Fibroblast of skin of right biceps (primary cell): ENCODE measurements at regions not wholly inside any gene's neighbourhood (a gene's known extent, or its start where the extent isn't known, plus 50 kb on each side); places are given as distances from the start of the nearest gene placed in this dataset.

Experiments used
- DNase-seq: peaks from one replicate; pipeline ENCODE4 v3.0.0-alpha.2; 2013

DNA sequence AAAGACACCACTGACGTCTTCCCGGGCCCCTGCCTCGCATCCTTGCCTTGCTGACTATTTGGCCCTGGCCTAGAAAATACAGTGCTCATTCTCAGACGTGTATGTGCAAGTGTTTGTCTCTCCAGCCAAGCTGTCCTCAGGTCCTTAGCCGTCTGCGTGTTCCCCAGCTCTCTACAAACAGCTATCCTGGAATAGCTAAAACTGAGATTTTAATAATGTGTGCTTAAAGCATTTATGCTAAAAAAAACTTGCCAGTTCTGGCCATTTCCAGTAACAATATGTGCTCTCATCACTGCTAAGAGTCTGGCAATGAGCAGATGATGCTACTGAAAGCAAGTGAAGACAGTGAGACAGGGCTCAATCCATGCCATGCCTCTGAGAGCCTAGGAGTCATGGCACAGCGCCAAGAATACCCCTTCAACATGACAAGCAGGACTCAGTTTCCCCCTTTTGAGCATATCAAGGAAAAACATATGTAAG lies 55.7 kb downstream of the IRF2BP2 start:
- DNase-seq: peak; percentile 19

- peak; percentile 97 for DNase-seq
Measured at GRCh38 chr1:234553240-234554188, 56.5 kb downstream of the IRF2BP2 start.

- no peak for DNase-seq
Measured at GRCh38 chr1:234551032-234551378, 59.0 kb downstream of the IRF2BP2 start.

DNA sequence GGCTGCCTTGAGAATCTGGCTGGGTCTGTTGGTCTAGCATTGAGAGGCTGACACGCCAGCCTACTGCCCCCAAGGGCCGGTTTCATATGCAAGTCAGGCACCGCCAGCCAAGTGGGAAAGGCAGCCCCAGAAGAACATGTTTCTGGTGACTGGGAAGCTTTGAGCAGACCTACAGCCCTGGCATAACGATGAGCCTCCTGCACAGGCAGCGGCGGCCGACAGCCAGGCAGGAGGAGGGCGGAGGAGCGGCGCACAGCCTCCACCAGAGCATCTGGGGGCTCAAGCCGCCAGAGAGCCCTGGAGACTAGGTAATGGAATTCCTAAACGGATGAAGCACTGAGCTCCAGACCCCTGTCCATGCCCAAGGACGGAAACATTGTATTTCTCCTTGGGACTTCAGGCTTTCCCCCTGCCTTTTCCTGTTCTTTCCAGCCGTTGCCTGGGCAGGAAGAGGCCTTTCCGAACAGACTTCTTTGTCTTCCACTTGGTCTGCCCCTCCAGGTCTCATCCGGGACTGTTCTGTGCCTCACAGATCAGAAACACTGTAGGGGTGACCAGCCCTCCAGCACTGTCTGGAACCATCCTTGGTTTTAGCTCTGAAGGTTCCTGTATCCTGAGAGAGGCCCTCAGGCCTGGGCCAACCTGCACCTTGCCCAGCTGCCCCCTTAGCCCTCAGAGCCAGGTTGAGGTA lies 59.5 kb downstream of the IRF2BP2 start:
- DNase-seq: no peak

DNA sequence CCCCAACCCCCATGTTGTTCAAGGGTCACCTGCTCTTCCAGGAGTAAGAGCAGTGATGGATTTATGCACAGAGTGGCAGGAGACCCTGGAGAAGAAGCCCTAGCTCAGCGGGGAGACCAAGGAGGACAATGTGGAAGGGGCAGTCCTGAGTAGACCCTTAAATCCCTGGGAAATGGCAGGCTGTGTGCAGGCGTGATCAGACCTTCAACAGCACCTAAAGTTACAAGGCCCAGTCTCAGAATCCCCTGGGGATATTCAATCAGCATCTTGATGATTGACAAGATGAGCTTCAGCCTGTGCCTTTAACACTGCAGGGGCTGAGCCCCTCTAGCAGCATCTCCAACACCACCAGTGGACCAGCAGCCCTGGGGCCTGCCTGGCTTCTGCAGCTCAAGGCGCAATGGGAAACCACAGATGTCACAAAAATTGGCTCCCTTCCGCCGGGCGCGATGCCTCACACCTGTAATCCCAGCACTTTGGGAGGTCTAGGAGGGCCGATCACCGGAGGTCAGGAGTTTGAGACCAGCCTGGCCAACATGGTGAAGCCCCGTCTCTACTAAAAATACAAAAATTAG lies 60.4 kb downstream of the IRF2BP2 start:
- DNase-seq: no peak

GRCh38 chr1:234546890-234547788 lies 62.8 kb downstream of the IRF2BP2 start:
- no peak for DNase-seq

GRCh38 chr1:234546387-234546704 lies 63.6 kb downstream of the IRF2BP2 start:
- no peak for DNase-seq

DNA sequence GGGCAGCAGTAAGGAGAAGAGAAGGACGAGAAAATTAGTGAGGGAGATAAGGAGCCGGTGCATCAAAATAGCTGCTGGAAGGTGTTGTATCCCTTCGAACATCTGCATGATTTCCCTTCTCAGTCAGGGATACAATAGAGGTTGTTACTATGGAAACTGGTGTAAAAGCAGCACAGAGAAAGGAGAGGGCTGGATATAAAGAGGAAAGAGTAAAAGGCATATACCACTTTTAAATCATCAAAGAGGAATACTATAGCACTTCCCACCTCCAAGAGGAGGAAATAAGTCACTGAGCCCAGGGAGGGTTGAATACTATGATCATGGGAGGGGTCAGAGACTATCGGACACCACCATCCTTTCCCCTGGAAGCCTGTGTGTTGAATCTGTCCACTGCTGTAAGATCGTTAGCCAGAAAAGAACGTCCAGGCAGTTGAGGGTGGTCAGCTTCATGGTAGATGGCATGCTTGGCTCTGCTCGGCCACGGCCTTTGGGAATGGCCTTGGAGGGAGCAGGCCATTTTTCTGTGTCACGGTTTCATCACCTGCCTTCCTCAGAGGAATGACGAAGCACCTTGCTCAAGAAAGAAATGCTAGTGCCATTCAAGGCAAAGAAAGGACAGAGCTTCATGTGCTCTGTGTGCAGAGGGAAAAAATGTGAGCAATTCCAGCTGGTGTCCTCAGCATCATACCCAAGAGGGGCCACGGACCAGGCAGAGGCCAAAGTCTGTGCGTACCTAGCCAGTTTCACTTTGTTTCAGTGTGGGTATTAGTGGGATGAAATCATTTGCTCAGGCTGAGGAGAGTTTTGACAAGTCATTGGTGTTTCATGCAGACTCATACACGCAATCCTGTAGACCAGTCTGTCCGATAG lies 64.2 kb downstream of the IRF2BP2 start:
- no peak for DNase-seq

DNA sequence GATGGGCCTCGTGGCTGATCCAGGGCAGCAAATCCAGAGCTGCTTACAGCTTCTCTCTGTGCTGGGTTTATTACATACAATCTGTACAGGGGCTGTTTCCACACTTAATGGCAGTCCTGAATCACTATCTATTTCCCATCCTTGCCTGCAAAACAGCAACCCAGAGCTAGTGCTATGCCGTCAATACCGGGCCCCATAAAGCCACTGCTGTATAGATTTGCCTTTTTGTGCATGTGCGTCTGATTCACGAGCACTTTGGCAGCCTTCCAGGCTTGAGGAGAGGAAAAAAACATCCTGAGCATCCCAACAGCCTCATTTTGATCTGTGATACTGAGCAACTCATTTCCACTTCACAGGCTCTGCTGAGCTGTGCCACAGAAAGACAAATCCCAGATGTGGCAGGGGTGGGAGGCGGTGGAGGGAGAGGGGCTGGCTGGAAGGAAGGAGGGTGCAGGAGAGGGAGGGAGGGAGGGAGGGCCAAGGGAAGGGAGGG lies 65.2 kb upstream of the TARBP1 start:
- DNase-seq: peak; percentile 98

- DNase-seq: no peak
Measured at GRCh38 chr1:234543442-234544086, 64.6 kb upstream of the TARBP1 start.

GRCh38 chr1:234542211-234542850 lies 63.4 kb upstream of the TARBP1 start:
- DNase-seq: no peak

DNA sequence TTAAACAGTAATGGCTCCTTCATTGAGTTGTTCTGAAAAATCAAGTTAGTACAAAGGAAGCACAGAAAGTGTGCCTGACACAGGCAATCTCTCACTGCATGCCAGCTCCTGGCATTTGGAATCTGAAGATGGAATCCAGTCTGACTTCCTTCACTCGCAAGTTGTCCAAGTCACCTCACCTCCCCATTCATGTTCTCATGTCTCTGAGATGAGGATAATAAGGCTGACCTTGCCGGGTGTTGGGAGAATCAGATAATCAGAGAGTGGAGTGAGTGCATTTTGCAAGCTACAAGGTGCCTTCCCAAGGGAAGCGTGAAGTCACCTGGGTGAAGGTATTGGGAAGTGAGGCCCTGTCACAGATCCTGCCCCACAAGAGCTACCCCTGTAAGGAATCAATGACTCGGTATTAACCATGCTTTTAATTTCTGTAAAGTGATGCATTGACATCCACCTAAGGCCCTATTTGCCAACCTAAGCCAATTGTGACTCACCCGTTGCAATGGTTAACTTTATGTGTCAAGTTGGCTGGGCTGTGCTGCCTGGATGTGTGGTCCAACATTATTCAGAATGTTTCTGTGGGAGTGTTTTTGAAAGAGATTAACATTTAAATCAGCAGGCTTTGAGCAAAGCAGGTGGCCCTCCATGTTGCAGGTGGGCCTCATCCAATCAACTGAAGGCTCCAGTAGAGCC lies 62.5 kb upstream of the TARBP1 start:
- DNase-seq: peak; percentile 66

DNA sequence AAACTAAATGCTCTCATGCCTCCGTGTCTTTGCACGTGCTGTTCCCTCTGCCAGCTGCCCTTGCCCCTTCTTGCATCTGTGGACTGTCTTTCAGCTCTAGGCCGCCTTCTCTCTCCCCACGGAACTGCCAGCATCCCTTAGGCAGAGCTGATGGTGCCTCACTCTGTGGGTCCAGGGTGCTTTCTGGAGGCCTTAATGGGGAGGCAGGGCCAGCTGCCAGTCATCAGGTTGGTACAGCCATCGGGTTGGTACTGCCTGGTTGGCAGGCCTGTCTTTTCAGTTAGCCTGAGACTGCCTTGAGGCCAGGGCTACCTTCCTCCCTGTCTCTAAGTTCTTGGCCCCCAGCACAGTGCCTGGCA lies 61.4 kb upstream of the TARBP1 start:
- DNase-seq: no peak

DNA sequence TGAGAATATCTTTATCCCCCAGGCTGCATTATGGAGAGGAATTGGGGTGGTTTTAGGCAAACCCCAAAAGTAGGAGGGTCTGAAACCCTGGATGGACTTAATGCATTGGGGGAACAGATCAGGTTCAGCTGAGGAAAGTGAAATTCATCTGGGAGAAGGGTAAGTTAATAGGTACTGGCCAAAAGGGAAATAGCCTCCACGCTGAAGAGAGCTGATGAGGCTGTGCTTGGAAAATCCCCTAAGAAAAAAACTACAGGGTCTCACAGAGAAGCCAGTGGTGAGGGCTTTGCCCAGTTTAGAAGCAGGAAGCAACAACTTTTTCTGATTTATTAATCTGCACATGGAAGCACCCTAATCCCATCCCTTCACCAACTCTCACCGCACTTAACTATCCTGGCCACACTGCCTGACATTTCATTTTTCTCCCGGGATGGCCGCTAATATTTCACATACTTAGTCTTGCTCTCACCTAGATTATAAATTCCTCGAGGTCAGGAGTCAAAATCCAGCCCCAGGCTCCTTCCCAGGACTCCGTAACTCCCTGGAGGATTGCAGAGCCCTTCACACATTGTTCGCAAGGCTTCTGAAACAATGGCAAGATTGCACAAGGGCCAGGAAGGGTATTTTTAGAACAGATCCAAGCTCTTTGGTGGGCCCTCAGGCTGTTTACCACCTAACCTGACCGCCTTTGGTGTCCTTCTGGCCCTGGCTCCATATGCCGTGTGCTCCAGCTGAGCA lies 60.9 kb upstream of the TARBP1 start:
- DNase-seq: no peak

DNA sequence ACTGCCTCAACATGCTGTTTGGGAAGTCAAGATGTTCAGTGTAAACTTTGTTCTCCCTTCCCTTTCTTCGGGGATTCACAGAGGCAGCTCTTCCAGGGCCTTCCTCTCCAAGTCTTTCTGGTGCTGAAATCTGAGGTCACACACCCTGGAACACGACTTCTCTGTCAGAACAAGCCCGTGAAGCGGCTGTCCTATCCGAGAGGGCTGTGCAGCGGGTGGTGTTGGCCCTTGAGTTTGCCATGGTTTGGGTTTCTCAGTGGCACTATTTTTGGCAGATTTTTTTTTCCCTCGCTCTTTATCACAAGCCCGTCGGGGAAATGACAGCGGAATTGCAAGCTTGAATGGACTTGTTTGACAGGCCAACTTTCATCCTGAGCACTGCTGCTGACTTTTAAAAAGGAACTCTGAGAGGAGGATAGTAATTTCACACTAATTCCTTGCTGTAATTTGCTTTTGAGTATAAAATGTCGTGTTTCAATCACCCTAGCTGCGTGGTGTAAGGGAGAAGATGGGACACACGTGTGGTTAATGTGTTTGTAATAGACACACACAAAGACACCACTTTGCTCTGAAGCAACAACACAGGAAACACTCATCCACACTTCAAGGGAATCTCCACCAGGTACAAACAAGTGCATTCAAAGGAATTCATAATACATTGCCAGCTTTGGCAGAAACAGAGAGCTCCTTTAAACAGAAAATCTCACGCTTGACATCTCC lies 60.1 kb upstream of the TARBP1 start:
- DNase-seq: no peak

DNA sequence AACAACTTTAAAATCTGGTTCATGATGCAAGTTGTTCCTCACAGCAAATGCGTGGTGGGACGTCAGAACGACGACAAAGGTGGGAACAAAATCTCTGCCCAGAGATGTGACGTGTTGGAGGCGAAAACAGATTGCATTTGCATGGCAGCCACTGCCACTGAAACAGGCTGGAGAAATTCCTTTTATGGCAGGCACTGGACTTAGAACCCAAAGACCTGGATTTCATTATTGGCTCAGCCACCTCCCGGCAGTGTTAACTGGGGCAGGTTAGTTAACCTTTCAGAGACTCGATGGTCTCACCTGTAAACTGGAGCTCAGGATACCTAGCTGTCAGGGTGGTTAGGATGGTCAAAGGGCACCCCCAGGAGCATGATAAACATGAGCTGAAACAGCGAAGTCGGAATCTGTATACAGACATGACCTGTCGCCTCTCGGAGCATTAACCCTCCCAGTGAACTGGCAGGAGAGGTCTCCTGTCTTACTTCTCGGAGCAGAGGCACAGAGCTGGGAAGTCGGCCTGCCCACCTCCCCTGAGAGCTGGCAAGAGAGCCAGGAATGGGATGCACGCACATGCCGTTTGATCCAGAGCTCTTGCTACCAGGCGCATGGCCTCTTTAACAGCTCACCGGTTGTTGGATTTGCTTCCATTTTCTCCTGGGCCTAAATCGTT lies 59.2 kb upstream of the TARBP1 start:
- DNase-seq: no peak

- no peak for DNase-seq
Measured at GRCh38 chr1:234537236-234537635, 58.3 kb upstream of the TARBP1 start.

DNA sequence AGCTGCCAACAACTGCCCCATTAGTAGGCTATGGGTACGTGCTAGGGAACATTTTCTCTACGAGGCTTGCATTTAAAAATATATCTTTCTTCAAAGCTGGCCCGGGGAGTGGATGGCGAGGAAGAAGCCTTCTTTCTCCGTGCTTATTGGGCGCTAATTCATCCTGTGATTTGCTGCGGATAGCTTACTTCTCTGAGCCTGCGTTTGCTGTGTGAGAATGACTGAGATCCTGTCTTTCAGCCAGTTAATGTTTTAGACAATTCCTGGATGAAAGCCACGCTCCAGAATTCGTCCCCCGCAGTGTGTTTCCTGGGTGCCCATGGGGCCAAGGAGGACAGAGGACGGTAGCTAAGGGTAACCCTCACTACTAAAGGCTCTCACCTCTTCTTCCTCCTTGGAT lies 57.8 kb upstream of the TARBP1 start:
- no peak for DNase-seq
